Vagina (tissue), 2 donors: ENCODE measurements at regions not wholly inside any gene's neighbourhood (a gene's known extent, or its start where the extent isn't known, plus 50 kb on each side); places are given as distances from the start of the nearest gene placed in this dataset.

Experiments
- CTCF ChIP-seq, 3 experiments: fragments of 450-650 bp in 2 of 3; fragments of 200-600 bp in 1 of 3; sonication (generic) in 1 of 3; IDR thresholded peaks; one replicate each; pipeline ENCODE4 v1.5.1; 2017 to 2019; ENCODE audit warnings: antibody characterized with exemption in 3 of 3, mild to moderate bottlenecking in 2 of 3, moderate library complexity in 2 of 3
- POLR2A ChIP-seq, 2 donors: fragments of 450-650 bp; IDR thresholded peaks; one replicate each; pipeline ENCODE4 v1.6.1; 2017; ENCODE audit warnings: antibody characterized with exemption in 2 of 2, mild to moderate bottlenecking in 2 of 2, moderate library complexity in 2 of 2
- POLR2AphosphoS5 ChIP-seq, 2 donors: sonication (generic); formaldehyde crosslinking; IDR thresholded peaks; one replicate each; pipeline ENCODE4 v1.9.0; 2017; ENCODE audit warnings: antibody characterized with exemption in 2 of 2, mild to moderate bottlenecking in 2 of 2, low read depth in 1 of 2; ENCODE audit not compliant: insufficient read depth in 1 of 2

DNA sequence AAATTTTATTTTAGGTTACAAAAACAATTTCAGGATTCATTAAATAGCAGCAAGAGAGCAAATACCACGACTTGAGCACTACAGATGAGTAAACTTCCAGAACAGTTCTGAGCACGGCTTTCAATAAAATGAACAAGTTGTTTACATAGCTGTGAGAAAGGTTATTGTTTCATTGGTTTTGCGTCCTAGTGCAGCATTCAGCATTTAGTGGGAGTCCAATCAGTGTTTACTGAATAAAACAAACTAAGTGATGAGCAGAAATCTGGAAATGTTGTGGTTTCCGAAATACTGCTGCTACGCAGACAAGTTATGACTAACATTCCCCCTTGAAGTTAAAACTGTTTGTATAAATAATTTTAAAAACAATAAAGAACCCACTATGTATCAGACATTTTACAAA lies 251.5 kb upstream of the STARD13 start:
- TF ChIP-seq CTCF (IDR thresholded peaks at IDR 0.05) (no peak), POLR2A (IDR thresholded peaks at IDR 0.05) (no peak), POLR2AphosphoS5 (IDR thresholded peaks at IDR 0.05; ENCODE audit: insufficient read depth in 1 of 2, low read depth in 1 of 2) (no peak)
